K562 (cell line): ENCODE measurements at regions not wholly inside any gene's neighbourhood (a gene's known extent, or its start where the extent isn't known, plus 50 kb on each side); places are given as distances from the start of the nearest gene placed in this dataset.

Source experiments
- ATAC-seq: fragments of 200-7000 bp; cut with Tn5 transposase; 3 replicates; pipeline ENCODE4 v1.9.1; 2020; ENCODE audit warnings: moderate library complexity
- BruUV-seq: library from RNA; stranded (reverse); fragments of 400-500 nt; replicated peaks from 2 replicates; lab custom pipeline; 2021; lab: Mats Ljungman, UMichigan
- CTCF ChIA-PET: fragments of 300-600 bp; formaldehyde crosslinking; extraction: SDS; loops from one replicate; lab custom pipeline; 2021; ENCODE audit warnings: low intra/inter-chr PET ratio; lab: Yijun Ruan, JAX
- POLR2A ChIA-PET: fragments of 300-600, 350-650 bp; sonication (Branson Sonifier 250); formaldehyde crosslinking; extraction: SDS; loops from one replicate; lab custom pipeline; 2021; ENCODE audit warnings: antibody characterized with exemption, inconsistent platforms; lab: Yijun Ruan, JAX
- DNase-seq, 4 experiments: peaks; one replicate each; pipeline versions ENCODE4 v3.0.0 to v3.0.0-alpha.2; 2011 to 2018; ENCODE audit warnings: low spot score in 3 of 4, mixed read lengths in 3 of 4; ENCODE audit errors: extremely low read depth in 1 of 4
- FAIRE-seq: peaks from 2 replicates; lab custom pipeline; 2011; peaks lifted over from hg19 to GRCh38; lab: Jason Lieb, UNC
- H2AFZ ChIP-seq: 2 replicates; pipeline ENCODE4 v1.6.0; 2011; ENCODE audit warnings: low read depth, low read length, control low read depth, inconsistent platforms
- H3K27ac ChIP-seq: fragments of 200-600 bp; 3 replicates; pipeline ENCODE4 v1.8.0; 2011; ENCODE audit warnings: low read depth, mild to moderate bottlenecking, control low read depth, inconsistent platforms, low read length, moderate library complexity, mixed read lengths; ENCODE audit errors: extremely low read depth
- H3K27me3 ChIP-seq, 2 experiments: fragments of 300-600 bp in 1 of 2; 2 replicates in 1 of 2; 3 replicates in 1 of 2; pipeline versions ENCODE4 v1.6.0 to v1.8.0; 2011; ENCODE audit warnings: inconsistent platforms in 2 of 2, low read length in 2 of 2, mild to moderate bottlenecking in 1 of 2, mixed read lengths in 1 of 2, moderate library complexity in 1 of 2; ENCODE audit not compliant: control insufficient read depth in 2 of 2, insufficient read depth in 2 of 2
- H3K36me3 ChIP-seq: fragments of 300-600 bp; 3 replicates; pipeline ENCODE4 v1.8.0; 2011; ENCODE audit warnings: mild to moderate bottlenecking, low read length, inconsistent platforms; ENCODE audit not compliant: control insufficient read depth, insufficient read depth
- H3K4me1 ChIP-seq, 2 experiments: fragments of 200-600 bp in 1 of 2; replicated peaks in 1 of 2; 2 replicates in 1 of 2; 3 replicates in 1 of 2; pipeline versions ENCODE4 v1.5.1 to v1.8.0; 2011; ENCODE audit warnings: inconsistent platforms in 2 of 2, low read length in 2 of 2, mild to moderate bottlenecking in 1 of 2, mixed read lengths in 1 of 2, moderate library complexity in 1 of 2; ENCODE audit not compliant: control insufficient read depth in 2 of 2, insufficient read depth in 2 of 2
- H3K4me2 ChIP-seq: 2 replicates; pipeline ENCODE4 v1.6.1; 2011; ENCODE audit warnings: low read length, control low read depth, inconsistent platforms, mixed read lengths; ENCODE audit not compliant: insufficient read depth
- H3K4me3 ChIP-seq: fragments of 200-600 bp; sonication (generic), shearing (Covaris generic); 2 replicates; pipeline ENCODE4 v1.5.1; 2016; ENCODE audit warnings: control low read depth, inconsistent platforms
- H3K79me2 ChIP-seq: fragments of 200-600 bp; 3 replicates; pipeline ENCODE4 v1.8.0; 2011; ENCODE audit warnings: low read length, inconsistent platforms; ENCODE audit not compliant: control insufficient read depth, insufficient read depth
- H3K9ac ChIP-seq, 2 experiments: 2 replicates each; pipeline versions ENCODE4 v1.6.0 to v1.6.1; 2011; ENCODE audit warnings: low read depth in 2 of 2, low read length in 2 of 2, control low read depth in 1 of 2, inconsistent platforms in 1 of 2, mild to moderate bottlenecking in 1 of 2, mixed read lengths in 1 of 2; ENCODE audit not compliant: insufficient read depth in 1 of 2
- H3K9me1 ChIP-seq: one replicate; pipeline ENCODE4 v1.6.0; 2011; ENCODE audit warnings: inconsistent platforms, mild to moderate bottlenecking, low read length, moderate library complexity; ENCODE audit not compliant: control insufficient read depth, insufficient read depth
- H3K9me3 ChIP-seq: replicated peaks from 2 replicates; pipeline ENCODE4 v1.5.1; 2011; ENCODE audit warnings: low read depth, low read length, inconsistent platforms; ENCODE audit not compliant: control insufficient read depth, insufficient read depth
- H4K20me1 ChIP-seq: replicated peaks from 2 replicates; pipeline ENCODE4 v1.6.1; 2011; ENCODE audit warnings: low read length, inconsistent platforms, mixed read lengths; ENCODE audit not compliant: control insufficient read depth, insufficient read depth
- CHD1 ChIP-seq: fragments of 200-600 bp; sonication (generic); IDR thresholded peaks from one replicate; pipeline ENCODE4 v1.6.1; 2012; ENCODE audit warnings: mild to moderate bottlenecking, moderate library complexity, low read length, inconsistent platforms
- GATA2 ChIP-seq: sonication (generic); formaldehyde crosslinking; IDR thresholded peaks from 2 replicates; pipeline ENCODE4 v1.4.0; 2020; ENCODE audit warnings: mild to moderate bottlenecking, missing genetic modification reagents
- RBFOX2 ChIP-seq: fragments of 200-400 bp; formaldehyde crosslinking; IDR thresholded peaks from 2 replicates; pipeline ENCODE4 v1.6.1; 2017; ENCODE audit warnings: low read depth, mild to moderate bottlenecking, low read length, moderate library complexity
- RNF2 ChIP-seq: sonication (generic); IDR thresholded peaks from 2 replicates; pipeline ENCODE4 v1.6.1; 2016
- SRSF7 ChIP-seq: fragments of 200-400 bp; formaldehyde crosslinking; optimal IDR thresholded peaks from 2 replicates; pipeline ENCODE3; 2017; ENCODE audit warnings: mild to moderate bottlenecking, low read depth, low read length
- TFAM ChIP-seq: fragments of 250-450 bp; sonication (Bioruptor Pico); conservative IDR thresholded peaks from 2 replicates; pipeline ENCODE4 v1.5.0; 2021; ENCODE audit warnings: mild to moderate bottlenecking, moderate library complexity
- WGBS: fragments of 100-300 bp; shearing (Covaris generic); methylation state at CpG from one replicate; pipeline ENCODE4 v1.1.6; 2016; ENCODE audit warnings: low coverage, mixed read lengths; ENCODE audit not compliant: insufficient coverage; ENCODE audit errors: missing lambda C conversion rate; 5-methylcytosine and 5-hydroxymethylcytosine counted together
- in situ Hi-C: fragments of 300-500 bp; cut with MboI; formaldehyde crosslinking; loops from 4 replicates; pipeline ENCODE4 v1.15.0; 2018; ENCODE audit warnings: inconsistent platforms, mixed read lengths
- intact Hi-C: fragments of 100-400 bp; cut with micrococcal nuclease; formaldehyde crosslinking; loops from 2 replicates; pipeline ENCODE4 v1.14.2; 2022
- TF ChIP-seq, protein P1 (sequence below): sonication (generic); formaldehyde crosslinking; IDR thresholded peaks from 2 replicates; pipeline ENCODE4 v1.8.0; 2022; ENCODE audit warnings: mild to moderate bottlenecking, missing genetic modification reagents, borderline replicate concordance
- TF ChIP-seq, protein P2 (sequence below), 2 experiments: fragments of 450-650 bp; conservative IDR thresholded peaks; 2 replicates each; pipeline ENCODE4 v1.6.1; 2017; ENCODE audit warnings: mild to moderate bottlenecking in 2 of 2, moderate library complexity in 2 of 2
- TF ChIP-seq, protein P3 (sequence below): fragments of 450-650 bp; conservative IDR thresholded peaks from 2 replicates; pipeline ENCODE4 v1.6.1; 2016; ENCODE audit warnings: missing genetic modification characterization, low read depth, mild to moderate bottlenecking, control low read depth, missing compliant biosample characterization

DNA sequence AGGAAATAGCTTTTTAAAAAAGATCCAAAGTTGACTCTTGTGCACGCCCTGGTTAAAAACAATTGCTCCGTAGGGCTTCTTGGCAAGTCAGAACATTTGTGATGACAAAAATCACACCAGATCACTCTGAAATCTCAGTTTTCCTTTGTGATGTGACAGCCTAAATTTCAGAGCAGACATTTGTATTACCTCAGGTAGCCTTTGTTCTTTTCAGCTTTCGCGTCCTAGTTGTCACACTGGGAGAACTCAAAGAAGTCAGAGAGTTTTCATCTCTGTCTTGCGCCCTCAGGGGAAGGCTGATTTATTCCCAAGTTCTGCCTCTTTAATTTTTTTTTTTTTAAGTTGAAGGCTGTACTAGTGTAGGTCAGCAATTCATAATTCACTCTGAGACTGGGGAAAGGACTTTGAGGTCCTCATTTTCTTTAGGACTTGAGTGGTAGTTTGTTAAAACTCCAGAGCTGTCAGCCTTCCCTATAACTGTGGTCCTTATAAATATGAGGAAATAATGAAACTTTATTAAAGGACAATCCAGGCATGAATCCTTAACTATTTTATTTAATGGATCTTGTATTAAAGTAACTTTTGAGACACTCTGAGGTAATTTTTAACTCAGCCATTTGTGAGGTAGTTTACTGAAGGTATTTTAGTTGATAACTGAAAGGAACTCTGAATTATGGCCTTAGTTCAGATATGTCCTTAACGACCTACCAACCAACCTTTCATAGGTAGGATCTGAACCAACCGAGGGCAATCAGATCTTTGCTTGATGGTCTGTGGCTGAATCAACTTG, 525.1 kb upstream of the FAM98A start:
- H3K9me3 ChIP-seq: no peaks in the 10 kb centered on the region; the same call in 1 of the 2 replicates
- H3K79me2 ChIP-seq: no peaks in the 10 kb centered on the region
- no peak for FAIRE-seq
- H3K4me3 ChIP-seq: no peak overlapping the region
- no peak overlapping the region for H3K4me2 ChIP-seq
- H3K9ac ChIP-seq: no peak overlapping the region
- CTCF ChIA-PET: no interaction called here
- 1% methylated on average over 7 of the region's 7 CpGs for WGBS
- no peaks in the 10 kb centered on the region for H3K9me1 ChIP-seq
- no TSS peak for BruUV-seq
- no peak for ATAC-seq
- H2AFZ ChIP-seq: no peak overlapping the region
- TF ChIP-seq, protein P1, sequence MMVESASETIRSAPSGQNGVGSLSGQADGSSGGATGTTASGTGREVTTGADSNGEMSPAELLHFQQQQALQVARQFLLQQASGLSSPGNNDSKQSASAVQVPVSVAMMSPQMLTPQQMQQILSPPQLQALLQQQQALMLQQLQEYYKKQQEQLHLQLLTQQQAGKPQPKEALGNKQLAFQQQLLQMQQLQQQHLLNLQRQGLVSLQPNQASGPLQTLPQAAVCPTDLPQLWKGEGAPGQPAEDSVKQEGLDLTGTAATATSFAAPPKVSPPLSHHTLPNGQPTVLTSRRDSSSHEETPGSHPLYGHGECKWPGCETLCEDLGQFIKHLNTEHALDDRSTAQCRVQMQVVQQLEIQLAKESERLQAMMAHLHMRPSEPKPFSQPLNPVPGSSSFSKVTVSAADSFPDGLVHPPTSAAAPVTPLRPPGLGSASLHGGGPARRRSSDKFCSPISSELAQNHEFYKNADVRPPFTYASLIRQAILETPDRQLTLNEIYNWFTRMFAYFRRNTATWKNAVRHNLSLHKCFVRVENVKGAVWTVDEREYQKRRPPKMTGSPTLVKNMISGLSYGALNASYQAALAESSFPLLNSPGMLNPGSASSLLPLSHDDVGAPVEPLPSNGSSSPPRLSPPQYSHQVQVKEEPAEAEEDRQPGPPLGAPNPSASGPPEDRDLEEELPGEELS: no peak
- no peak for TF ChIP-seq RNF2
- H3K27me3 ChIP-seq: no peaks in the 10 kb centered on the region
- POLR2A ChIA-PET: no interaction called here
- H3K36me3 ChIP-seq: no peaks in the 10 kb centered on the region
- in situ Hi-C loops (no loop called here), intact Hi-C loops (no loop called here)
- no peak overlapping the region for H3K27ac ChIP-seq
- H4K20me1 ChIP-seq: no peaks in the 10 kb centered on the region
- H3K4me1 ChIP-seq: no peaks in the 10 kb centered on the region
- no peak for DNase-seq

DNA sequence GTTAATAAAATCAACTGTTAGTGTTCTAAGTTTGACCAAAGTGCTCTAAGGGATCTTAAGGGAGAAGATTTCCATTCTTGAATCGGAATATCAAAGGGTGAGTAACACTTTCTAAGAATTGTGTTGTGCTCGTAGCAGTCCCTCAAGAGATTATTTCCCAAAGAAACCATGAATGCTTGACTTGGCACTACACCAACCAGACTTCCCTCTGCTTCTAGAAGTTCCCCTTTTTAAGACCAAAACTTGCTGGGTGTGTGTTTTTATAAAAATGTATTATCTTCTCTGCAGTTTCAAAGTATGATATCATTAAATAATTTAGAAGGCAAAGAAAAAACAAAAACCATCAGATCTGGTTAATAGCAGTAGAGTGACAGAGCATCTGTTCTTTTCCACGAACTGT, 522.0 kb upstream of the FAM98A start:
- FAIRE-seq: no peak
- Histone ChIP-seq H3K9me3 (no peaks in the 10 kb centered on the region; the same call in 1 of the 2 replicates), H3K27me3 (no peaks in the 10 kb centered on the region), H3K79me2 (no peaks in the 10 kb centered on the region), H3K4me2 (no peak overlapping the region), H3K4me3 (no peak overlapping the region), H4K20me1 (no peaks in the 10 kb centered on the region), H3K27ac (no peak overlapping the region), H3K9me1 (no peaks in the 10 kb centered on the region), H2AFZ (no peak overlapping the region), H3K9ac (no peak overlapping the region), H3K4me1 (no peaks in the 10 kb centered on the region), H3K36me3 (no peaks in the 10 kb centered on the region)
- no peak for ATAC-seq
- no peak for DNase-seq
- intact Hi-C loops (no loop called here), in situ Hi-C loops (no loop called here)
- no TSS peak for BruUV-seq
- WGBS: 3% methylated on average over 3 of the region's 3 CpGs
- ChIA-PET POLR2A (no interaction called here), CTCF (no interaction called here)
- TF ChIP-seq, protein P2, sequence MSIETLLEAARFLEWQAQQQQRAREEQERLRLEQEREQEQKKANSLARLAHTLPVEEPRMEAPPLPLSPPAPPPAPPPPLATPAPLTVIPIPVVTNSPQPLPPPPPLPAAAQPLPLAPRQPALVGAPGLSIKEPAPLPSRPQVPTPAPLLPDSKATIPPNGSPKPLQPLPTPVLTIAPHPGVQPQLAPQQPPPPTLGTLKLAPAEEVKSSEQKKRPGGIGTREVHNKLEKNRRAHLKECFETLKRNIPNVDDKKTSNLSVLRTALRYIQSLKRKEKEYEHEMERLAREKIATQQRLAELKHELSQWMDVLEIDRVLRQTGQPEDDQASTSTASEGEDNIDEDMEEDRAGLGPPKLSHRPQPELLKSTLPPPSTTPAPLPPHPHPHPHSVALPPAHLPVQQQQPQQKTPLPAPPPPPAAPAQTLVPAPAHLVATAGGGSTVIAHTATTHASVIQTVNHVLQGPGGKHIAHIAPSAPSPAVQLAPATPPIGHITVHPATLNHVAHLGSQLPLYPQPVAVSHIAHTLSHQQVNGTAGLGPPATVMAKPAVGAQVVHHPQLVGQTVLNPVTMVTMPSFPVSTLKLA (conservative IDR thresholded peaks at IDR 0.05): no peak
- TF ChIP-seq, protein P3, sequence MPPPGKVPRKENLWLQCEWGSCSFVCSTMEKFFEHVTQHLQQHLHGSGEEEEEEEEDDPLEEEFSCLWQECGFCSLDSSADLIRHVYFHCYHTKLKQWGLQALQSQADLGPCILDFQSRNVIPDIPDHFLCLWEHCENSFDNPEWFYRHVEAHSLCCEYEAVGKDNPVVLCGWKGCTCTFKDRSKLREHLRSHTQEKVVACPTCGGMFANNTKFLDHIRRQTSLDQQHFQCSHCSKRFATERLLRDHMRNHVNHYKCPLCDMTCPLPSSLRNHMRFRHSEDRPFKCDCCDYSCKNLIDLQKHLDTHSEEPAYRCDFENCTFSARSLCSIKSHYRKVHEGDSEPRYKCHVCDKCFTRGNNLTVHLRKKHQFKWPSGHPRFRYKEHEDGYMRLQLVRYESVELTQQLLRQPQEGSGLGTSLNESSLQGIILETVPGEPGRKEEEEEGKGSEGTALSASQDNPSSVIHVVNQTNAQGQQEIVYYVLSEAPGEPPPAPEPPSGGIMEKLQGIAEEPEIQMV (tag): no peak
- TF ChIP-seq GATA2: no peak
- no peak for TF ChIP-seq SRSF7
- TF ChIP-seq CHD1: no peak
- TF ChIP-seq TFAM (CRISPR knock-in tag): no peak
- TF ChIP-seq RBFOX2: no peak
